K562 (cell line): ENCODE measurements at regions not wholly inside any gene's neighbourhood (a gene's known extent, or its start where the extent isn't known, plus 50 kb on each side); places are given as distances from the start of the nearest gene placed in this dataset.

ENCODE experiments used
- ATAC-seq: fragments of 200-7000 bp; cut with Tn5 transposase; 3 replicates; pipeline ENCODE4 v1.9.1; 2020; ENCODE audit warnings: moderate library complexity
- BruUV-seq: library from RNA; stranded (reverse); fragments of 400-500 nt; replicated peaks from 2 replicates; lab custom pipeline; 2021; lab: Mats Ljungman, UMichigan
- CTCF ChIA-PET: fragments of 300-600 bp; formaldehyde crosslinking; extraction: SDS; loops from one replicate; lab custom pipeline; 2021; ENCODE audit warnings: low intra/inter-chr PET ratio; lab: Yijun Ruan, JAX
- POLR2A ChIA-PET: fragments of 300-600, 350-650 bp; sonication (Branson Sonifier 250); formaldehyde crosslinking; extraction: SDS; loops from one replicate; lab custom pipeline; 2021; ENCODE audit warnings: antibody characterized with exemption, inconsistent platforms; lab: Yijun Ruan, JAX
- DNase-seq, 4 experiments: peaks; one replicate each; pipeline versions ENCODE4 v3.0.0 to v3.0.0-alpha.2; 2011 to 2018; ENCODE audit warnings: low spot score in 3 of 4, mixed read lengths in 3 of 4; ENCODE audit errors: extremely low read depth in 1 of 4
- FAIRE-seq: peaks from 2 replicates; lab custom pipeline; 2011; peaks lifted over from hg19 to GRCh38; lab: Jason Lieb, UNC
- H2AFZ ChIP-seq: 2 replicates; pipeline ENCODE4 v1.6.0; 2011; ENCODE audit warnings: low read depth, low read length, control low read depth, inconsistent platforms
- H3K27ac ChIP-seq: fragments of 200-600 bp; 3 replicates; pipeline ENCODE4 v1.8.0; 2011; ENCODE audit warnings: low read depth, mild to moderate bottlenecking, control low read depth, inconsistent platforms, low read length, moderate library complexity, mixed read lengths; ENCODE audit errors: extremely low read depth
- H3K27me3 ChIP-seq, 2 experiments: fragments of 300-600 bp in 1 of 2; 2 replicates in 1 of 2; 3 replicates in 1 of 2; pipeline versions ENCODE4 v1.6.0 to v1.8.0; 2011; ENCODE audit warnings: inconsistent platforms in 2 of 2, low read length in 2 of 2, mild to moderate bottlenecking in 1 of 2, mixed read lengths in 1 of 2, moderate library complexity in 1 of 2; ENCODE audit not compliant: control insufficient read depth in 2 of 2, insufficient read depth in 2 of 2
- H3K36me3 ChIP-seq: fragments of 300-600 bp; 3 replicates; pipeline ENCODE4 v1.8.0; 2011; ENCODE audit warnings: mild to moderate bottlenecking, low read length, inconsistent platforms; ENCODE audit not compliant: control insufficient read depth, insufficient read depth
- H3K4me1 ChIP-seq, 2 experiments: fragments of 200-600 bp in 1 of 2; replicated peaks in 1 of 2; 2 replicates in 1 of 2; 3 replicates in 1 of 2; pipeline versions ENCODE4 v1.5.1 to v1.8.0; 2011; ENCODE audit warnings: inconsistent platforms in 2 of 2, low read length in 2 of 2, mild to moderate bottlenecking in 1 of 2, mixed read lengths in 1 of 2, moderate library complexity in 1 of 2; ENCODE audit not compliant: control insufficient read depth in 2 of 2, insufficient read depth in 2 of 2
- H3K4me2 ChIP-seq: 2 replicates; pipeline ENCODE4 v1.6.1; 2011; ENCODE audit warnings: low read length, control low read depth, inconsistent platforms, mixed read lengths; ENCODE audit not compliant: insufficient read depth
- H3K4me3 ChIP-seq: fragments of 200-600 bp; sonication (generic), shearing (Covaris generic); 2 replicates; pipeline ENCODE4 v1.5.1; 2016; ENCODE audit warnings: control low read depth, inconsistent platforms
- H3K79me2 ChIP-seq: fragments of 200-600 bp; 3 replicates; pipeline ENCODE4 v1.8.0; 2011; ENCODE audit warnings: low read length, inconsistent platforms; ENCODE audit not compliant: control insufficient read depth, insufficient read depth
- H3K9ac ChIP-seq, 2 experiments: 2 replicates each; pipeline versions ENCODE4 v1.6.0 to v1.6.1; 2011; ENCODE audit warnings: low read depth in 2 of 2, low read length in 2 of 2, control low read depth in 1 of 2, inconsistent platforms in 1 of 2, mild to moderate bottlenecking in 1 of 2, mixed read lengths in 1 of 2; ENCODE audit not compliant: insufficient read depth in 1 of 2
- H3K9me1 ChIP-seq: one replicate; pipeline ENCODE4 v1.6.0; 2011; ENCODE audit warnings: inconsistent platforms, mild to moderate bottlenecking, low read length, moderate library complexity; ENCODE audit not compliant: control insufficient read depth, insufficient read depth
- H3K9me3 ChIP-seq: replicated peaks from 2 replicates; pipeline ENCODE4 v1.5.1; 2011; ENCODE audit warnings: low read depth, low read length, inconsistent platforms; ENCODE audit not compliant: control insufficient read depth, insufficient read depth
- H4K20me1 ChIP-seq: replicated peaks from 2 replicates; pipeline ENCODE4 v1.6.1; 2011; ENCODE audit warnings: low read length, inconsistent platforms, mixed read lengths; ENCODE audit not compliant: control insufficient read depth, insufficient read depth
- ARID4B ChIP-seq: sonication (generic); formaldehyde crosslinking; IDR thresholded peaks from 2 replicates; pipeline ENCODE4 v1.8.0; 2022; ENCODE audit warnings: mild to moderate bottlenecking, missing genetic modification reagents
- BRD9 ChIP-seq: fragments of 450-650 bp; IDR thresholded peaks from 2 replicates; pipeline ENCODE4 v1.6.1; 2018; ENCODE audit warnings: low read depth; ENCODE audit not compliant: partially characterized antibody
- E2F4 ChIP-seq: sonication (generic); formaldehyde crosslinking; IDR thresholded peaks from 2 replicates; pipeline ENCODE4 v1.8.0; 2022; ENCODE audit warnings: mild to moderate bottlenecking, low read depth, missing genetic modification reagents
- HOMEZ ChIP-seq: fragments of 250-450 bp; sonication (Bioruptor Pico); IDR thresholded peaks from 2 replicates; pipeline ENCODE4 v1.4.0; 2020; ENCODE audit warnings: mild to moderate bottlenecking, moderate library complexity
- ZBTB34 ChIP-seq: fragments of 250-450 bp; sonication (Bioruptor Pico); IDR thresholded peaks from 2 replicates; pipeline ENCODE4 v1.8.0; 2021; ENCODE audit warnings: mild to moderate bottlenecking, moderate library complexity
- WGBS: fragments of 100-300 bp; shearing (Covaris generic); methylation state at CpG from one replicate; pipeline ENCODE4 v1.1.6; 2016; ENCODE audit warnings: low coverage, mixed read lengths; ENCODE audit not compliant: insufficient coverage; ENCODE audit errors: missing lambda C conversion rate; 5-methylcytosine and 5-hydroxymethylcytosine counted together
- in situ Hi-C: fragments of 300-500 bp; cut with MboI; formaldehyde crosslinking; loops from 4 replicates; pipeline ENCODE4 v1.15.0; 2018; ENCODE audit warnings: inconsistent platforms, mixed read lengths
- intact Hi-C: fragments of 100-400 bp; cut with micrococcal nuclease; formaldehyde crosslinking; loops from 2 replicates; pipeline ENCODE4 v1.14.2; 2022

GRCh38 chr3:146991907-146992306 lies 386.8 kb upstream of the PLSCR5 start:
- intact Hi-C loops = no loop called here
- FAIRE-seq = no peak
- H3K9me1 ChIP-seq = no peaks in the 10 kb centered on the region
- no peaks in the 10 kb centered on the region for H4K20me1 ChIP-seq
- H3K9ac ChIP-seq = no peak overlapping the region
- TF ChIP-seq E2F4 (CRISPR knock-in tag) (no peak), HOMEZ (CRISPR knock-in tag) (no peak), ARID4B (CRISPR knock-in tag) (no peak), BRD9 (no peak), ZBTB34 (no peak)
- no peak overlapping the region for H3K4me2 ChIP-seq
- DNase-seq = no peak
- H2AFZ ChIP-seq = no peak overlapping the region
- no peak overlapping the region for H3K27ac ChIP-seq
- H3K4me3 ChIP-seq = no peak overlapping the region
- H3K36me3 ChIP-seq = no peaks in the 10 kb centered on the region
- no TSS peak for BruUV-seq
- H3K4me1 ChIP-seq = no peaks in the 10 kb centered on the region
- no peaks in the 10 kb centered on the region; the same call in 1 of the 2 replicates for H3K9me3 ChIP-seq
- ChIA-PET POLR2A (no interaction called here), CTCF (no interaction called here)
- 0% methylated on average over 1 of the region's 1 CpG for WGBS
- no peaks in the 10 kb centered on the region for H3K79me2 ChIP-seq
- no peak for ATAC-seq
- in situ Hi-C loops = no loop called here
- H3K27me3 ChIP-seq = no peaks in the 10 kb centered on the region
